Neural progenitor cell (in vitro differentiated cells): ENCODE measurements at regions not wholly inside any gene's neighbourhood (a gene's known extent, or its start where the extent isn't known, plus 50 kb on each side); places are given as distances from the start of the nearest gene placed in this dataset.

ENCODE experiments used
- CTCF ChIP-seq: fragments of 200-600 bp; sonication (generic); IDR thresholded peaks from 2 replicates; pipeline ENCODE4 v1.5.1; 2017; ENCODE audit warnings: antibody characterized with exemption, mild to moderate bottlenecking
- EZH2phosphoT487 ChIP-seq: fragments of 200-600 bp; sonication (generic); IDR thresholded peaks from 2 replicates; pipeline ENCODE4 v1.6.1; 2017; ENCODE audit warnings: antibody characterized with exemption

DNA sequence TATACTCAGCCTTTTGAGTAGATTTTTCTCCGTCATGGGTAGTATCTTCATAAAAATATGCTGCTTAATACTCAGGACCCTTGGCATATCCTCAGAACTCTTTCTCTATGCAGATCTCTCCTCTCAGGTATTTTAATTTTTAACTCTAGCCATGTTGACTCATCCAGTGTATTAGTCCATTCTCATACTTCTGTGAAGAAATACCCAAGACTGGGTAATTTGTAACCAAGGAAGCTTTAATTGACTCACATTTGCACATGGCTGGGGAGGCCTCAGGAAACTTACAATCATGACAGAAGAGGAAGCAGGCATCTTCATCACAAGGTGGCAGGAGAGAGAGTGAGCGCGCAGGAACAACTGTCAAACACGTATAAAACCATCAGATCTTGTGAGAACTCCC is 129.3 kb upstream of the CD96 start:
- TF ChIP-seq CTCF, result no peak
- no peak for TF ChIP-seq EZH2phosphoT487
